ENCODE measurements at regions not wholly inside any gene's neighbourhood (a gene's known extent, or its start where the extent isn't known, plus 50 kb on each side); places are given as distances from the start of the nearest gene placed in this dataset.

DNA sequence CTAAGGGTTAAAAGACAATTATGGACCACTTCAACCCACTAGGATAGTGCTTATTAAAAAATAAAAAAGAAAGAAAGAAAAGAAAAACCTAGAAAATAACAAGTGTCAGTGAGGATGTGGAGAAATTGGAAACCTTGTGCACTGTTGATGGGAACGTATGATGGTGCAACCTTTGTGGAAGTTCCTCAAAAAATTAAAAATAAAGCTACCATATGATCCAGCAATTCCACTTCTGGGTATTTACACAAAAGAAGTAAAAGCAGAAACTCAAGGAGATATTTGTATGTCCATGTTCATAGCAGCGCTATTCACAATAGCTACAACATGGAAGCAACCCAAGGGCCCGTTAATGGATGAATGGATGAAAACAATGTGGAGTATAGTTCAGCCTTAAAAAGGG, 115.2 kb upstream of the ATP1A1 start:
- TF ChIP-seq, protein P1, sequence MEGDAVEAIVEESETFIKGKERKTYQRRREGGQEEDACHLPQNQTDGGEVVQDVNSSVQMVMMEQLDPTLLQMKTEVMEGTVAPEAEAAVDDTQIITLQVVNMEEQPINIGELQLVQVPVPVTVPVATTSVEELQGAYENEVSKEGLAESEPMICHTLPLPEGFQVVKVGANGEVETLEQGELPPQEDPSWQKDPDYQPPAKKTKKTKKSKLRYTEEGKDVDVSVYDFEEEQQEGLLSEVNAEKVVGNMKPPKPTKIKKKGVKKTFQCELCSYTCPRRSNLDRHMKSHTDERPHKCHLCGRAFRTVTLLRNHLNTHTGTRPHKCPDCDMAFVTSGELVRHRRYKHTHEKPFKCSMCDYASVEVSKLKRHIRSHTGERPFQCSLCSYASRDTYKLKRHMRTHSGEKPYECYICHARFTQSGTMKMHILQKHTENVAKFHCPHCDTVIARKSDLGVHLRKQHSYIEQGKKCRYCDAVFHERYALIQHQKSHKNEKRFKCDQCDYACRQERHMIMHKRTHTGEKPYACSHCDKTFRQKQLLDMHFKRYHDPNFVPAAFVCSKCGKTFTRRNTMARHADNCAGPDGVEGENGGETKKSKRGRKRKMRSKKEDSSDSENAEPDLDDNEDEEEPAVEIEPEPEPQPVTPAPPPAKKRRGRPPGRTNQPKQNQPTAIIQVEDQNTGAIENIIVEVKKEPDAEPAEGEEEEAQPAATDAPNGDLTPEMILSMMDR (IDR thresholded peaks at IDR 0.05; ENCODE audit: low read length), result no peak
- TF ChIP-seq EZH2 (optimal IDR thresholded peaks at IDR 0.05; ENCODE audit: low read depth, low read length) (no peak), EZH2phosphoT487 (IDR thresholded peaks at IDR 0.05; ENCODE audit: low read length) (no peak)
